ENCODE measurements at regions not wholly inside any gene's neighbourhood (a gene's known extent, or its start where the extent isn't known, plus 50 kb on each side); places are given as distances from the start of the nearest gene placed in this dataset.

DNA sequence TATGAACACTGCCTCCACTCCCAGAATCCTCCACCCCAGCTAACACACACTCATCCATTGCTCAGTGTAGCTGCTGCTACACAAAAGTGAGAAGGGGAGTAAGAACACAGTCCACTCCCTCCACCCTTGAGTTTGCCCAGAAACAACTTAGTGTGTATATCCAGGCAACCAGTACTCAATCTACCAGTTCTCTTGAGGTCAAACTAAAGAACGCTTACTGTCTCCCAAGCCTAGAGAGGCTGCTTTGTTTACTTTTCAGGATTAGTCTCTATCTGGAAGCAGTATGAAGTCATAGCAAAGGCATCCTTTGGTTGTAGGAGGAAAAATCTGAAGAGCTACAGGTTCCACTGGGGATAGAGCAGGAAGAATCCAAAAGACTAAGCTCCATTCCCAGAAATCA, 296.3 kb downstream of the KCNN2 start:
- TF ChIP-seq, protein P1, sequence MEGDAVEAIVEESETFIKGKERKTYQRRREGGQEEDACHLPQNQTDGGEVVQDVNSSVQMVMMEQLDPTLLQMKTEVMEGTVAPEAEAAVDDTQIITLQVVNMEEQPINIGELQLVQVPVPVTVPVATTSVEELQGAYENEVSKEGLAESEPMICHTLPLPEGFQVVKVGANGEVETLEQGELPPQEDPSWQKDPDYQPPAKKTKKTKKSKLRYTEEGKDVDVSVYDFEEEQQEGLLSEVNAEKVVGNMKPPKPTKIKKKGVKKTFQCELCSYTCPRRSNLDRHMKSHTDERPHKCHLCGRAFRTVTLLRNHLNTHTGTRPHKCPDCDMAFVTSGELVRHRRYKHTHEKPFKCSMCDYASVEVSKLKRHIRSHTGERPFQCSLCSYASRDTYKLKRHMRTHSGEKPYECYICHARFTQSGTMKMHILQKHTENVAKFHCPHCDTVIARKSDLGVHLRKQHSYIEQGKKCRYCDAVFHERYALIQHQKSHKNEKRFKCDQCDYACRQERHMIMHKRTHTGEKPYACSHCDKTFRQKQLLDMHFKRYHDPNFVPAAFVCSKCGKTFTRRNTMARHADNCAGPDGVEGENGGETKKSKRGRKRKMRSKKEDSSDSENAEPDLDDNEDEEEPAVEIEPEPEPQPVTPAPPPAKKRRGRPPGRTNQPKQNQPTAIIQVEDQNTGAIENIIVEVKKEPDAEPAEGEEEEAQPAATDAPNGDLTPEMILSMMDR (IDR thresholded peaks at IDR 0.05): no peak
- no peak for TF ChIP-seq EP300 (IDR thresholded peaks at IDR 0.05)

Measured in esophagus muscularis mucosa (tissue), 3 donors.